ENCODE measurements at regions not wholly inside any gene's neighbourhood (a gene's known extent, or its start where the extent isn't known, plus 50 kb on each side); places are given as distances from the start of the nearest gene placed in this dataset.

DNA sequence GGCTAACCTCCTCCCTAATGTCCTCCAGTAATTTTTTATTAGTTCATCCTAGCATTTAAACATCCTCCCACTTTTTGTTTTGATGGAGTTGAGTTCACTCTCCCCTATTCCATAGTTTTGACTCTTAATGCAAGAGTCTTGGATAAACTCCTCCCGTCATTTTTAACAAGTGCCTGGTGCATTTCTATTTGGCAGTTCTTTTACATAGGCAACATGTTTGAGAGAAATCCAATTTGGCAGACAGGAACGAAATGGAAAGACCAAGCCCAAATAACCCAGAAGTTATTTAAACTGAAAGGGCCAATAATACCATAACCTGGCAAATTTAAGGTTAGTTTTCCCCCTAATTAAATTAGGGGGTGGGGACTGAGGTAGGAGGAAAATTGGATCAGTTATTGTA is 291.5 kb upstream of the MANEA start:
- TF ChIP-seq NANOG (IDR thresholded peaks at IDR 0.05; ENCODE audit: borderline replicate concordance) (no peak), POLR2AphosphoS5 (IDR thresholded peaks at IDR 0.05; ENCODE audit: low read depth) (no peak), JUNB (IDR thresholded peaks at IDR 0.05; ENCODE audit: unreplicated experiment) (no peak), CREB1 (CRISPR knock-in tag; IDR thresholded peaks at IDR 0.05; ENCODE audit: low read depth) (no peak)
- TF ChIP-seq, protein P1, sequence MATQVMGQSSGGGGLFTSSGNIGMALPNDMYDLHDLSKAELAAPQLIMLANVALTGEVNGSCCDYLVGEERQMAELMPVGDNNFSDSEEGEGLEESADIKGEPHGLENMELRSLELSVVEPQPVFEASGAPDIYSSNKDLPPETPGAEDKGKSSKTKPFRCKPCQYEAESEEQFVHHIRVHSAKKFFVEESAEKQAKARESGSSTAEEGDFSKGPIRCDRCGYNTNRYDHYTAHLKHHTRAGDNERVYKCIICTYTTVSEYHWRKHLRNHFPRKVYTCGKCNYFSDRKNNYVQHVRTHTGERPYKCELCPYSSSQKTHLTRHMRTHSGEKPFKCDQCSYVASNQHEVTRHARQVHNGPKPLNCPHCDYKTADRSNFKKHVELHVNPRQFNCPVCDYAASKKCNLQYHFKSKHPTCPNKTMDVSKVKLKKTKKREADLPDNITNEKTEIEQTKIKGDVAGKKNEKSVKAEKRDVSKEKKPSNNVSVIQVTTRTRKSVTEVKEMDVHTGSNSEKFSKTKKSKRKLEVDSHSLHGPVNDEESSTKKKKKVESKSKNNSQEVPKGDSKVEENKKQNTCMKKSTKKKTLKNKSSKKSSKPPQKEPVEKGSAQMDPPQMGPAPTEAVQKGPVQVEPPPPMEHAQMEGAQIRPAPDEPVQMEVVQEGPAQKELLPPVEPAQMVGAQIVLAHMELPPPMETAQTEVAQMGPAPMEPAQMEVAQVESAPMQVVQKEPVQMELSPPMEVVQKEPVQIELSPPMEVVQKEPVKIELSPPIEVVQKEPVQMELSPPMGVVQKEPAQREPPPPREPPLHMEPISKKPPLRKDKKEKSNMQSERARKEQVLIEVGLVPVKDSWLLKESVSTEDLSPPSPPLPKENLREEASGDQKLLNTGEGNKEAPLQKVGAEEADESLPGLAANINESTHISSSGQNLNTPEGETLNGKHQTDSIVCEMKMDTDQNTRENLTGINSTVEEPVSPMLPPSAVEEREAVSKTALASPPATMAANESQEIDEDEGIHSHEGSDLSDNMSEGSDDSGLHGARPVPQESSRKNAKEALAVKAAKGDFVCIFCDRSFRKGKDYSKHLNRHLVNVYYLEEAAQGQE (IDR thresholded peaks at IDR 0.05; ENCODE audit: unreplicated experiment), result no peak
- TF ChIP-seq, protein P2, sequence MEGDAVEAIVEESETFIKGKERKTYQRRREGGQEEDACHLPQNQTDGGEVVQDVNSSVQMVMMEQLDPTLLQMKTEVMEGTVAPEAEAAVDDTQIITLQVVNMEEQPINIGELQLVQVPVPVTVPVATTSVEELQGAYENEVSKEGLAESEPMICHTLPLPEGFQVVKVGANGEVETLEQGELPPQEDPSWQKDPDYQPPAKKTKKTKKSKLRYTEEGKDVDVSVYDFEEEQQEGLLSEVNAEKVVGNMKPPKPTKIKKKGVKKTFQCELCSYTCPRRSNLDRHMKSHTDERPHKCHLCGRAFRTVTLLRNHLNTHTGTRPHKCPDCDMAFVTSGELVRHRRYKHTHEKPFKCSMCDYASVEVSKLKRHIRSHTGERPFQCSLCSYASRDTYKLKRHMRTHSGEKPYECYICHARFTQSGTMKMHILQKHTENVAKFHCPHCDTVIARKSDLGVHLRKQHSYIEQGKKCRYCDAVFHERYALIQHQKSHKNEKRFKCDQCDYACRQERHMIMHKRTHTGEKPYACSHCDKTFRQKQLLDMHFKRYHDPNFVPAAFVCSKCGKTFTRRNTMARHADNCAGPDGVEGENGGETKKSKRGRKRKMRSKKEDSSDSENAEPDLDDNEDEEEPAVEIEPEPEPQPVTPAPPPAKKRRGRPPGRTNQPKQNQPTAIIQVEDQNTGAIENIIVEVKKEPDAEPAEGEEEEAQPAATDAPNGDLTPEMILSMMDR (conservative IDR thresholded peaks at IDR 0.05; ENCODE audit: low read depth in 2 of 2), result no peak
- H3K27ac Mint-ChIP-seq, result no peak overlapping the region
- H3K9me2 ChIP-seq (ENCODE audit: insufficient read depth), result no peaks in the 10 kb centered on the region
- H3K4me2 ChIP-seq, result no peak overlapping the region; the same call in 1 of the 2 replicates
- H3K27ac ChIP-seq (ENCODE audit: low read depth), result no peak overlapping the region
- H3K27me3 Mint-ChIP-seq (ENCODE audit: insufficient read depth, low read depth, poor library complexity), result no peaks in the 10 kb centered on the region
- H3F3A ChIP-seq (replicated peaks; ENCODE audit: low read depth), result no peaks in the 10 kb centered on the region
- H3K4me1 ChIP-seq (ENCODE audit: insufficient read depth), result peaks cover 8% of the 10 kb centered on the region
- H3K79me2 ChIP-seq (replicated peaks; ENCODE audit: insufficient read depth), result no peaks in the 10 kb centered on the region
- H3K9me3 Mint-ChIP-seq, result no peaks in the 10 kb centered on the region
- ATAC-seq (no peak), DNase-seq (ENCODE audit: low spot score) (no peak)
- H2AFZ ChIP-seq, result no peak overlapping the region
- no peak overlapping the region for H3K4me3 ChIP-seq
- H3K36me3 Mint-ChIP-seq (ENCODE audit: low read depth), result no peaks in the 10 kb centered on the region
- no peak overlapping the region for H3K4me3 Mint-ChIP-seq
- H3K36me3 ChIP-seq (ENCODE audit: insufficient read depth), result no peaks in the 10 kb centered on the region
- H4K20me1 ChIP-seq (replicated peaks; ENCODE audit: insufficient read depth), result no peaks in the 10 kb centered on the region
- peaks cover 12% of the 10 kb centered on the region for H3K4me1 Mint-ChIP-seq
- no peaks in the 10 kb centered on the region for H3K27me3 ChIP-seq (ENCODE audit: insufficient read depth)

DNA sequence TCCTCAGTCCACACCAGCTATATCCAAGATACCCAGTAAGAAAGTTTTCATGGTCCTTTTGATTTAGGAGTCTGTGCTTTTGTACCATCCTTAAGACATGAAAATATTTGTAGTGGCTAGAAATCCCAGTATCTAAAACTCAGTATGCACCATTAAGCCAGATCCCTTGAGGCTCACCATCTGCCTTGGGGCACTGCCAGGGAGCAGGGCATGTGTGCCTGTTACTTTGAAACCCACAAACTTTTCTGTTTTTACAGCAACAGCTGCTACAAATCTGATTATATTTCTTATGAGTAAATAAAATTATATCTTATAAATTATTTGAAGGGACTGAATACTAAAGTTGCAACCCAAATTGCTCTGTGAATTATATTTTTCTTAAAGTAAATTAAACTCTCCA is 290.5 kb upstream of the MANEA start:
- Mint-ChIP-seq H3K27me3 (ENCODE audit: insufficient read depth, low read depth, poor library complexity) (no peaks in the 10 kb centered on the region), H3K27ac (no peak overlapping the region), H3K36me3 (ENCODE audit: low read depth) (no peaks in the 10 kb centered on the region), H3K4me3 (no peak overlapping the region), H3K4me1 (peaks cover 12% of the 10 kb centered on the region), H3K9me3 (no peaks in the 10 kb centered on the region)
- no peak overlapping the region for H3K4me3 ChIP-seq
- no peaks in the 10 kb centered on the region for H3K79me2 ChIP-seq (replicated peaks; ENCODE audit: insufficient read depth)
- no peak for DNase-seq (ENCODE audit: low spot score)
- H3K4me2 ChIP-seq, result no peak overlapping the region
- no peak for ATAC-seq
- H2AFZ ChIP-seq, result no peak overlapping the region
- H3K27ac ChIP-seq (ENCODE audit: low read depth), result no peak overlapping the region
- H4K20me1 ChIP-seq (replicated peaks; ENCODE audit: insufficient read depth), result no peaks in the 10 kb centered on the region
- H3K36me3 ChIP-seq (ENCODE audit: insufficient read depth), result no peaks in the 10 kb centered on the region
- H3K4me1 ChIP-seq (ENCODE audit: insufficient read depth), result peaks cover 8% of the 10 kb centered on the region
- no peaks in the 10 kb centered on the region for H3K27me3 ChIP-seq (ENCODE audit: insufficient read depth)
- H3F3A ChIP-seq (replicated peaks; ENCODE audit: low read depth), result no peaks in the 10 kb centered on the region
- no peaks in the 10 kb centered on the region for H3K9me2 ChIP-seq (ENCODE audit: insufficient read depth)
- TF ChIP-seq CREB1 (CRISPR knock-in tag; IDR thresholded peaks at IDR 0.05; ENCODE audit: low read depth), result no peak
- TF ChIP-seq ZNF114 (CRISPR knock-in tag; IDR thresholded peaks at IDR 0.05), result no peak
- no peak for TF ChIP-seq POLR2AphosphoS5 (IDR thresholded peaks at IDR 0.05; ENCODE audit: low read depth)
- no peak for TF ChIP-seq JUNB (IDR thresholded peaks at IDR 0.05; ENCODE audit: unreplicated experiment)
- no peak for TF ChIP-seq EZH2 (IDR thresholded peaks at IDR 0.05; ENCODE audit: low read depth, unreplicated experiment)
- TF ChIP-seq, protein P2 (conservative IDR thresholded peaks at IDR 0.05; ENCODE audit: low read depth in 2 of 2), result no peak
- TF ChIP-seq, protein P3, sequence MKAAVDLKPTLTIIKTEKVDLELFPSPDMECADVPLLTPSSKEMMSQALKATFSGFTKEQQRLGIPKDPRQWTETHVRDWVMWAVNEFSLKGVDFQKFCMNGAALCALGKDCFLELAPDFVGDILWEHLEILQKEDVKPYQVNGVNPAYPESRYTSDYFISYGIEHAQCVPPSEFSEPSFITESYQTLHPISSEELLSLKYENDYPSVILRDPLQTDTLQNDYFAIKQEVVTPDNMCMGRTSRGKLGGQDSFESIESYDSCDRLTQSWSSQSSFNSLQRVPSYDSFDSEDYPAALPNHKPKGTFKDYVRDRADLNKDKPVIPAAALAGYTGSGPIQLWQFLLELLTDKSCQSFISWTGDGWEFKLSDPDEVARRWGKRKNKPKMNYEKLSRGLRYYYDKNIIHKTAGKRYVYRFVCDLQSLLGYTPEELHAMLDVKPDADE (IDR thresholded peaks at IDR 0.05), result no peak
- TF ChIP-seq STAT1 (IDR thresholded peaks at IDR 0.05; ENCODE audit: unreplicated experiment), result no peak
- TF ChIP-seq EZH2phosphoT487 (IDR thresholded peaks at IDR 0.05; ENCODE audit: unreplicated experiment), result no peak
- TF ChIP-seq ZNF331 (CRISPR knock-in tag; IDR thresholded peaks at IDR 0.05; ENCODE audit: low read depth), result no peak
- TF ChIP-seq NANOG (IDR thresholded peaks at IDR 0.05; ENCODE audit: borderline replicate concordance), result no peak
- TF ChIP-seq, protein P1 (IDR thresholded peaks at IDR 0.05; ENCODE audit: unreplicated experiment), result no peak

Measured in GM23338 (cell line).